Suprapubic skin (tissue), 4 donors: ENCODE measurements at regions not wholly inside any gene's neighbourhood (a gene's known extent, or its start where the extent isn't known, plus 50 kb on each side); places are given as distances from the start of the nearest gene placed in this dataset.
"Not testable (repeated sequence)": the region's sequence is repeated elsewhere in the genome, so short reads cannot be mapped to it uniquely, and the experiment has no call there.

Source experiments
- DNase-seq, 2 donors: peaks; one replicate each; pipeline ENCODE4 v3.0.0-alpha.2; 2019; ENCODE audit warnings: low spot score in 2 of 2
- H3K27ac ChIP-seq: fragments of 200-600 bp; sonication (generic); one replicate; pipeline ENCODE4 v1.5.1; 2019
- H3K27me3 ChIP-seq: fragments of 200-600 bp; sonication (generic); one replicate; pipeline ENCODE4 v1.5.1; 2019
- H3K36me3 ChIP-seq: fragments of 200-600 bp; sonication (generic); one replicate; pipeline ENCODE4 v1.5.1; 2019
- H3K4me1 ChIP-seq: fragments of 200-600 bp; sonication (generic); one replicate; pipeline ENCODE4 v1.5.1; 2019
- H3K4me3 ChIP-seq: fragments of 200-600 bp; sonication (generic); one replicate; pipeline ENCODE4 v1.5.1; 2019; ENCODE audit warnings: mild to moderate bottlenecking
- H3K9me3 ChIP-seq: fragments of 200-600 bp; sonication (generic); one replicate; pipeline ENCODE4 v1.5.1; 2019
- EP300 ChIP-seq: sonication (generic); formaldehyde crosslinking; IDR thresholded peaks from one replicate; pipeline ENCODE4 v1.6.1; 2017; ENCODE audit warnings: antibody characterized with exemption
- POLR2A ChIP-seq, 2 donors: fragments of 450-650 bp; IDR thresholded peaks; one replicate each; pipeline ENCODE4 v1.6.1; 2017; ENCODE audit warnings: antibody characterized with exemption in 2 of 2, mild to moderate bottlenecking in 2 of 2, moderate library complexity in 2 of 2
- POLR2AphosphoS5 ChIP-seq, 3 donors: sonication (generic); formaldehyde crosslinking; IDR thresholded peaks; one replicate each; pipeline ENCODE4 v1.6.1; 2017; ENCODE audit warnings: antibody characterized with exemption in 3 of 3
- WGBS: methylation state at CpG from one replicate; pipeline ENCODE4 v1.1.5; 2018; 5-methylcytosine and 5-hydroxymethylcytosine counted together
- TF ChIP-seq, protein P1 (sequence below), 2 donors: fragments of 200-600 bp in 1 of 2; fragments of 450-650 bp in 1 of 2; sonication (generic) in 1 of 2; IDR thresholded peaks; one replicate each; pipeline ENCODE4 v1.5.1; 2016 to 2019; ENCODE audit warnings: antibody characterized with exemption in 2 of 2, mild to moderate bottlenecking in 1 of 2, moderate library complexity in 1 of 2

- Histone ChIP-seq H3K4me3 (no peak overlapping the region), H3K27me3 (no peaks in the 10 kb centered on the region), H3K27ac (no peak overlapping the region), H3K4me1 (no peaks in the 10 kb centered on the region), H3K9me3 (no peaks in the 10 kb centered on the region), H3K36me3 (no peaks in the 10 kb centered on the region)
- WGBS: 88% methylated on average over 2 of the region's 2 CpGs
- no peak for TF ChIP-seq EP300
- TF ChIP-seq POLR2AphosphoS5 (IDR thresholded peaks at IDR 0.05): no peak
- no peak for DNase-seq
These were observed 565.9 kb upstream of the SPRY2 start for GRCh38 chr13:80906860-80907259.

DNA sequence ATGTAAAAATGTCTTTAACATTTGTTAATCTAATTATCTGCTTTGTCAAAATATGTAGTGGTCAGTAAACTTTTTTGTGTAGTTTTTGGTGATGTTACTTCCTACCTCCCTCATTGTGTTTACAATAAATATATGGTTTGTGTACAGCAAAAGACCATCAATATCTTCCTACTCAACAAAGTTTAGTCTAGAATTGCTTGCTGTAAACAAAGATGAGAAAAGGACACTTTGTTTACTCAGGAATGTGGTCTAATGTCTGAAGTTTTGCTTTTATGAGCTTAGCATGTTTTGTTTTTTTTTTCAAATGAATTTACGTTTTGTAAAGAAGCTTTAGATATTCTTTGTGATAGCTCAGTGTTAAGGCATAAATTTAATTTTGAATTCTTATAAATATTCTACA lies 563.5 kb upstream of the SPRY2 start:
- TF ChIP-seq EP300 (no peak), POLR2AphosphoS5 (IDR thresholded peaks at IDR 0.05) (no peak), POLR2A (IDR thresholded peaks at IDR 0.05) (no peak)
- TF ChIP-seq, protein P1, sequence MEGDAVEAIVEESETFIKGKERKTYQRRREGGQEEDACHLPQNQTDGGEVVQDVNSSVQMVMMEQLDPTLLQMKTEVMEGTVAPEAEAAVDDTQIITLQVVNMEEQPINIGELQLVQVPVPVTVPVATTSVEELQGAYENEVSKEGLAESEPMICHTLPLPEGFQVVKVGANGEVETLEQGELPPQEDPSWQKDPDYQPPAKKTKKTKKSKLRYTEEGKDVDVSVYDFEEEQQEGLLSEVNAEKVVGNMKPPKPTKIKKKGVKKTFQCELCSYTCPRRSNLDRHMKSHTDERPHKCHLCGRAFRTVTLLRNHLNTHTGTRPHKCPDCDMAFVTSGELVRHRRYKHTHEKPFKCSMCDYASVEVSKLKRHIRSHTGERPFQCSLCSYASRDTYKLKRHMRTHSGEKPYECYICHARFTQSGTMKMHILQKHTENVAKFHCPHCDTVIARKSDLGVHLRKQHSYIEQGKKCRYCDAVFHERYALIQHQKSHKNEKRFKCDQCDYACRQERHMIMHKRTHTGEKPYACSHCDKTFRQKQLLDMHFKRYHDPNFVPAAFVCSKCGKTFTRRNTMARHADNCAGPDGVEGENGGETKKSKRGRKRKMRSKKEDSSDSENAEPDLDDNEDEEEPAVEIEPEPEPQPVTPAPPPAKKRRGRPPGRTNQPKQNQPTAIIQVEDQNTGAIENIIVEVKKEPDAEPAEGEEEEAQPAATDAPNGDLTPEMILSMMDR (IDR thresholded peaks at IDR 0.05): no peak
- no peaks in the 10 kb centered on the region for H3K36me3 ChIP-seq
- no peaks in the 10 kb centered on the region for H3K27me3 ChIP-seq
- DNase-seq: no peak
- no peak overlapping the region for H3K27ac ChIP-seq
- WGBS: 66% methylated on average over 1 of the region's 1 CpG
- H3K4me1 ChIP-seq: peaks cover 8% of the 10 kb centered on the region
- H3K4me3 ChIP-seq: no peak overlapping the region
- H3K9me3 ChIP-seq: no peaks in the 10 kb centered on the region

- DNase-seq: no peak
- TF ChIP-seq, protein P1 (IDR thresholded peaks at IDR 0.05): no peak
- no peak for TF ChIP-seq EP300
- TF ChIP-seq POLR2AphosphoS5 (IDR thresholded peaks at IDR 0.05): no peak
- TF ChIP-seq POLR2A (IDR thresholded peaks at IDR 0.05): no peak
- Histone ChIP-seq H3K36me3 (no peaks in the 10 kb centered on the region), H3K27ac (no peak overlapping the region), H3K27me3 (no peaks in the 10 kb centered on the region), H3K4me1 (peaks cover 8% of the 10 kb centered on the region), H3K9me3 (no peaks in the 10 kb centered on the region), H3K4me3 (no peak overlapping the region)
These were observed 563.0 kb upstream of the SPRY2 start for GRCh38 chr13:80903911-80904310.

- H3K36me3 ChIP-seq: no peaks in the 10 kb centered on the region
- no peak for DNase-seq
- H3K4me3 ChIP-seq: no peak overlapping the region
- H3K9me3 ChIP-seq: no peaks in the 10 kb centered on the region
- TF ChIP-seq POLR2A (IDR thresholded peaks at IDR 0.05) (no peak), EP300 (no peak), POLR2AphosphoS5 (IDR thresholded peaks at IDR 0.05) (no peak)
- TF ChIP-seq, protein P1 (IDR thresholded peaks at IDR 0.05): no peak
- WGBS: 76% methylated on average over 2 of the region's 2 CpGs
- H3K27me3 ChIP-seq: no peaks in the 10 kb centered on the region
- H3K4me1 ChIP-seq: peaks cover 8% of the 10 kb centered on the region
- H3K27ac ChIP-seq: no peak overlapping the region
These were observed 560.6 kb upstream of the SPRY2 start for GRCh38 chr13:80901530-80901929.

DNA sequence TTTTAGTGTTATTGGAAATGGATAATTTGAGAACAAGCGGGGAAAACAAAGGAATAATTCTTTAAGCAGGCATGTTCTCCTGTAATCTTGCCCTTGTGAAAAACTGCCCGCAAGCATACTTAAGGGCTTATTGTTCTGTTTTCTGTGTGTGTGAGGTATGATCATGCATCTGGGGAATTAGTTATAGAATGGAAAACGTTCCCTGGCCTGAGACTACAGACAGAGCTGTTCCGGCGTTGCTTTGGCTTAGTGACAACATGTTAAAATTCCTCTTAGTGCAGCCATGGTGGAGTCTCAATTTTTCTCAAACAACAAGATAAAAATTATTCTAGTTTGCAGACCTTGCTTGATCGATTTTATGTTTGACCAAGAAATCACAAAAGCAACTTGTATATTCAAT lies 560.2 kb upstream of the SPRY2 start:
- WGBS: 52% methylated on average over 6 of the region's 6 CpGs
- DNase-seq: no peak
- TF ChIP-seq POLR2AphosphoS5 (IDR thresholded peaks at IDR 0.05): no peak
- TF ChIP-seq, protein P1 (IDR thresholded peaks at IDR 0.05): no peak
- TF ChIP-seq POLR2A (IDR thresholded peaks at IDR 0.05): no peak
- TF ChIP-seq EP300: no peak

GRCh38 chr13:80900561-80900960 lies 559.6 kb upstream of the SPRY2 start:
- Histone ChIP-seq H3K27ac (no peak overlapping the region), H3K9me3 (no peaks in the 10 kb centered on the region), H3K36me3 (no peaks in the 10 kb centered on the region), H3K4me3 (no peak overlapping the region), H3K4me1 (peaks cover 8% of the 10 kb centered on the region), H3K27me3 (no peaks in the 10 kb centered on the region)
- TF ChIP-seq, protein P1 (IDR thresholded peaks at IDR 0.05): no peak
- no peak for TF ChIP-seq EP300
- TF ChIP-seq POLR2A (IDR thresholded peaks at IDR 0.05): no peak
- TF ChIP-seq POLR2AphosphoS5 (IDR thresholded peaks at IDR 0.05): no peak
- no peak for DNase-seq

More for the DNA sequence above, 560.2 kb upstream of the SPRY2 start:
- H3K36me3 ChIP-seq: no peaks in the 10 kb centered on the region
- peaks cover 8% of the 10 kb centered on the region for H3K4me1 ChIP-seq
- H3K27me3 ChIP-seq: no peaks in the 10 kb centered on the region
- no peaks in the 10 kb centered on the region for H3K9me3 ChIP-seq
- H3K4me3 ChIP-seq: no peak overlapping the region
- peak overlapping the region; percentile 10 for H3K27ac ChIP-seq

DNA sequence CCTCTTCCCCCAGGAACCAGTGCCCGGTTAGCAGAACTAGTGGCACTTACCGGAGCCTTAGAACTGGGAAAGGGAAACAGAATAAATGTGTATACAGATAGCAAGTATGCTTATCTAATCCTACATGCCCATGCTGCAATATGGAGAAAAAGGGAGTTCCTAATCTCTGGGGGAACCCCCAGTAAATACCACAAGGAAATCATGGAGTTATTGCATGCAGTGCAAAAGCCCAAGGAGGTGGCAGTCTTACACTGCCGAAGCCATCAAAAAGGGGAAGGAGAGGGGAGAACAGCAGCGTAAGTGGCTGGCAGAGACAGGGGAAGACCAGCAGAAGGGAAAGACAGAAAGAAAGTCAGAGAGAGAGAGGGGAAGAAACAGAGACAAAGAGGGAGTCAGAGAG lies 556.7 kb upstream of the SPRY2 start:
- not testable (repeated sequence) for H3K27ac ChIP-seq, DNase-seq
- WGBS: 81% methylated on average over 4 of the region's 4 CpGs

More for the DNA sequence above, 556.7 kb upstream of the SPRY2 start:
- H3K27me3 ChIP-seq, H3K36me3 ChIP-seq, H3K4me3 ChIP-seq, H3K4me1 ChIP-seq, H3K9me3 ChIP-seq: not testable (repeated sequence)
